GM18867 (cell line): ENCODE measurements at regions not wholly inside any gene's neighbourhood (a gene's known extent, or its start where the extent isn't known, plus 50 kb on each side); places are given as distances from the start of the nearest gene placed in this dataset.
"Not testable (repeated sequence)": the region's sequence is repeated elsewhere in the genome, so short reads cannot be mapped to it uniquely, and the experiment has no call there.

Source experiments
- ATAC-seq: cut with Tn5 transposase; IDR thresholded peaks from one replicate; pipeline ENCODE4 v1.9.1; 2021; ENCODE audit warnings: mild to moderate bottlenecking, moderate library complexity; ENCODE audit not compliant: unreplicated experiment

DNA sequence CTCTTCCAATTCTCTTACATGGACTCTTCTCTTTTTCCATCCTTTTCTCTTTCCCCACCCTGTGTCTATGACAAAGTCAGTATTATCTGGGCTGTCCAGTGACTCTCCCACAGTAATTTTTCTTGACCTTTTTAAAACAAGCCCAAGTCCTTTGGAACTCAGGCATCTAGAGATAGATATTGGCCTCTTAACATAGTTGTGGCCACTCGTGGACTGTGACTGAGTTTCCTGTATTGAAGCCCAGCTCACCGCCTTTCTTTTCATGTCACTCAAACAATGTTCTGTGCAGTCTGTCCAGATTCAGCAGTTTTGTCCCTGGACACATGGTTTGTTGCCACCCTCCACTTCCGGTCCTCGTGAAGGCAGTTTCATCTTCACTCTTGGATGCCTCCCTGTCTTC lies 110.9 kb upstream of the CDC14C start:
- ATAC-seq: no peak

DNA sequence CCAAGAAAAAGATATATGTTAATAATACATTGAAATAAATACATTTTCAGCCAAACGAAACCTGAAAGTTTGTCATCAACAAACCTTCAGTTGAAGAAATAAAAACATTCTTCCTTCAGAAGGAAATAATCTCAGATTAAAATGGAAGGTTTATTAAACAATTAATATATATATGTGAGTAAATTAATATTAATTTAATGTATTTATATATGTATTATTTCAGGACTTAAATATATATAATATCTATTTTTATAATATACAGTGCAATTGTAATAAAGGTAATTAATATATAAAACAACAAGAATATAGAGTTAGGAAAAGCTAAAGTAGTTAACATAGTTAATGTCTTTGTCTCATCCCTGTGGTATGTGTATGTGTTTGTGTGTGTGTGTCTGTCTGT lies 102.2 kb upstream of the CDC14C start:
- no peak for ATAC-seq

DNA sequence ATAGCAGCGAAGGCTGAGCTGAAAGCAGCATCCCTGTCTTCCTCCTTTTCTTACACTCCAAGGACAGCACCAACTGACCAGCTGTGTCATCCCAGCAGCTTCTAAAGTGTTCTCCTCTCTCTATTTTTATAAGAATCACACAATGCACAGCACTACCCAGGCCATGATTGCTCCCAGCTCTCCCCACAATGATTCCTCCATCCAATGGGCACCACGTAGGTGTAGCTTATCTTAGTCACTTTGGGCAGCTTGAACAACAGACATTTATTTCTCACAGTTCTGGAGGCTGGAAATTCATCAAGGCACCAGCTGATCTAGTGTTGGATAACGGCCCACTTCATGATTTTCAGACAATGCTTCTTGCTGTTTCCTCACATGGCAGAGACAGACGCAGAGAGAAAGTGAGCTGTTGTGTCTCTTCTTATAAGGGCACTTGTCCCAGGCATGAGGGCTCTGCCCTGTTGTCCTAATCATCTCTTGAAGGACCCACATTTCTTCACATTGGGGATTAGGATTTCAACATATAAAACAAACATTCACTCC lies 92.0 kb upstream of the CDC14C start:
- ATAC-seq: no peak

DNA sequence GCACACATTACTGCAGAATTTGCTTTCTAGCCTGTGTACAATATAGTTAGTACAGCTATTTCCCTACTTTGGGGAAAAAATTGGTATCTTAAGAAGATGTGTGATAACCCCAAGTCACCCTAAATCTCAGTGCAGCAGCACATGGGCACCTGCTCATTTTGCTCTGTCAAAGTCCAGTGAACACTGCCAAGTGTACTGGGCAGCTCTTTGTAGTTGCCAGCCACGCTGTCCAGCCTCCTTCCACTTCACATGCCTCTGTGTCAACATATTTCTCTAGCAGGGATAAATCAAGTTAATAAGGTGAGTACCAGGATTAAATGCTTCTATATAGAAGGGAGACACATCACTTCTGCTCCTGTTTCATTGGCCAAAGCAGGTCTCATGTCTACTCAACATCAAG lies 87.1 kb upstream of the CDC14C start:
- no peak for ATAC-seq

DNA sequence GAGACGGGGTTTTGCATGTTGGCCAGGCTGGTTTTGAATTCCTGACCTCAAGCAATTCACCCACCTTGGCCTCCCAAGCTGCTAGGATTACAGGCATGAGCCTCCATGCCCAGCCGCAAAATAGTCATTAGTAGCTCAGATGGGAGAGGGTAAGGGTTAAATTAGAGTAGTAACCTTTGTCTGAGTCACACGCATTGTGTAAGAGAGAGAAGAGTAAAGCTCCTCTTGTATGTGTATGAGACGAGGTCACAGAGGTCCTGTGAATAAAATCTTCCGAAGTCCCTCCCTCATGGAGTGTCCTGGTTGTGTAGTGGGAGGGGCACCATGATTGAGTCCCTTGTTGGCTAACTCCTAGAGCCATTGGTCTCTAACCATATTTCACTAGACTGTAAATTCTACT lies 85.2 kb upstream of the CDC14C start:
- ATAC-seq: no peak

DNA sequence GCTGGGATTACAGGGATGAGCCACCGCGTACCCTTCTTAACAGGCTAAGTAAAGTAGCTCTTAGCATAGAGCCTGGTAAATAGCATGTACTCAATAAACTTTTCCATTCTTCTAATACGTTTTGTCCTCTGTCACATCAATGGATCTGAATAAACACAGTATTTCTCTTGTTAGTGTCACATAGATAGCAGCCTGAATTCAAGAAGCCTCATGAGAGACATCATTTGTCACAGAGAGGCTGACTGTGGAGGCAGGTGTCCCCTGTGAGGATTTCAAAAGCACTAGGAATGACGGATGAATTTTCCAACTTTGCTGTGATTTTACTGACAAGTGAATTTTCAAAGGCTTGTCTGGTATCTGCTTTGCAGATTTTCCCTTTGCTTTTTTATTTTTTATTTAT lies 82.6 kb upstream of the CDC14C start:
- no peak for ATAC-seq

DNA sequence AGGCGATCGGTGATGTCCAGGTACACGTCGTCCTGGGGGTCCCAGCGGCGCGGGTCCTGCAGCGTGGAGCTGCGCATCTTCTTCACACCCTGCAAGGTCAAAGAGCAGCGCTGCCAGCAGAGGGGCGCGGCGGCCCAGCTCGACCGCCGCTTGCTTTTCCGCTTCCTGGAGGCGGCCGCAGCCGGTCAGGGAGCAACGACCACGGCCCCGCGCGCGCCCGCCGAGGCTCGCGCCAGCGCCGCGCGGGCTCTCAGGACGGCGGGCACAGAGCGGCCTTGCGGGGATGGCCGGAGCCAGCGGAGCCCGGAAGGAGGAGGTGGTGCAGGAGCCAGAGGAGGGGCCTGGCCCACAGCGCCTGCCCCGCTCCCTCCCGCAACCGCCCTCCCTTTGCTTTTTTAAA lies 76.4 kb upstream of the CDC14C start:
- ATAC-seq: no peak

DNA sequence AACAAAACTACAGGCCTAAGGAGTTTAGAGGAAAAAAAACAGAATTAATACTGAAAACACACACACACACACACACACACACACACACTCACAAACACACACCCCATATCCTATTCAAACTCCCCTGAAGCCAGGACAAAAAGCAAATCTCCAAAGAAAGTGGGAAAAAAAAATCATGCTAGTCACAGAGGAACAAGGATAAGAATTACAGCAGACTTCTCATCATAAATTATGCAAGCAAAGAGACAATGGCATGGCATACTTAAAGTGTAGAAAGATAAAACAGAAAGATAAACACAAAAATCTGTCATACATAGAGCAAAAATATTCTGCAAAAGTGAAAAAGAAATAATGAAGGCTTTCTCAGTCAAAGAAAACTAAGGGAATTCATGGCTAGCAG lies 63.9 kb upstream of the CDC14C start:
- not testable (repeated sequence) for ATAC-seq

DNA sequence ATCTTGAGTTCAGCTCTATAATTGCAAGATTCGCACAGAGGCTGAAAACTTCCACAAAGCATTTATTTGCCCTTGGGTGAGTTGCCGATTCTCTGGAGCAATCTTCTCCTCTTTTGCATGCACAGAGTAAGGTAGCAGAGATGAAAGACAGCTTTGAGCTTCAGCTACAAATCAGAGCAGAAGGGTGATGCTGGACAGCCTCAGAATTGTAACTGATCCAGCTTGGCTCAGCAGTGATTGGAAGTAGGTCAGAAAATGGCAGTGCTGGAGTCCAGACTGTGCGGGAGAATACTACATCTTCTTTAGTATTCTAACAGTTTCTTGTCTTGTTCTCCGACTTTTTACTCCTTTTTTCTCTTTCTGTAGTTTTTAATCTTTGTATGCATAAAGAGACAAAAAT lies 55.4 kb upstream of the CDC14C start:
- ATAC-seq: no peak

DNA sequence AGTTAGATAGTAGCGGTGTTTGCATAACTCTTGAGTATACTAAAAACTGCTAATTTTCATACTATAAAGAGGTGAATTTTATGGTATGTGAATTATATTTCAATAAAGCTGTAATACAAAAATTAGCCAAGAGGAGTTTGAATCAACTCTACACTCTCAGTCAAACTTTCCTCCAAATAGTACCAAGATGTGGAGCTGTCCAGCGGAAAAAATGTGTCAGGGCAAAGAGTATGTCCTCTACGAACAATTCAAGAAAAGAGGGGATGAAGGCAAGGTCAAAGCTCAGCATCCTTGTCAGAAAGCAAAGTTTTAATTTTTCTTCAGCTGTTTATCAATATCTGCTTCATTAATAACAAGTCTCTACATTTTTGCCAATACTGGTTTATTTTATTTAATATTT lies 51.8 kb upstream of the CDC14C start:
- no peak for ATAC-seq
